ENCODE measurements at regions not wholly inside any gene's neighbourhood (a gene's known extent, or its start where the extent isn't known, plus 50 kb on each side); places are given as distances from the start of the nearest gene placed in this dataset.

DNA sequence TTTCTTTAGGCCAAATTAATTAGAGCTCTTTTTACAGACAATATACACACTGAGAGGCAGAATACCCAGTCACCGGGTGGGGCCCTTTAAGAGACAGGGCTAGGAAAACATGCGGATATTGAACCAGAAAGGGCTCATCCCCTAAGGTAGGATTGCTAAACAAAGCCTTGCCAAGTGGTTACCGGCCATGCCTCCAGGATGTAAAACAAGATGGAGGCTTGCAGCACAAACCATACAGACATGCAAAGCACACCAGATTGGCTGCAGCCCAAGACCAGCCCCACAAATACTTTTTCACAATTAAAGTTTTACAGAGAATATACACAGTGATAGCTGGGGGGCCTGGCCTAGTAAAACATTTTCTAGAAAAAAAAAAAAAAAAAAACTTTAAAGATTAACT, 210.0 kb downstream of the KLHL4 start:
- no peak for ATAC-seq

DNA sequence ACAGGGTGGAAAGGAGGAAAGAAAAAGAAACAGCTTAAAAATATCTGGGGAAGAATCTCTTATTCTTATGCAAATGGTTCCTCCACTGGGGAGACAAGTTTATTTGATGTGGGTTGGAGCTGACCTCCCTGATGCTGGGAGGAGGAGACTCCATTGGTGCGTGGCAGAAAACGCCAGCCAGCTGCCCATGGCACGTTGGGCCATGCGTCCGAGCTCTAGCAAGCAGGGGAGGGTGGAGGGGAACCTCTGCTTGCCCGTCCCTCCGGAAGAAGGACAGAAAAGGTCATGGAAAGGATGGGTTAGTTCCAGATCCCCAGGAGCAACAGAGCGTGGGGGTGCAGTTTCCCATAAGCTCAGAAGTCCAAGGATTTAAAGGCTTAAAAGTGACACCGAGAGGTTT, 210.4 kb downstream of the KLHL4 start:
- ATAC-seq = no peak

DNA sequence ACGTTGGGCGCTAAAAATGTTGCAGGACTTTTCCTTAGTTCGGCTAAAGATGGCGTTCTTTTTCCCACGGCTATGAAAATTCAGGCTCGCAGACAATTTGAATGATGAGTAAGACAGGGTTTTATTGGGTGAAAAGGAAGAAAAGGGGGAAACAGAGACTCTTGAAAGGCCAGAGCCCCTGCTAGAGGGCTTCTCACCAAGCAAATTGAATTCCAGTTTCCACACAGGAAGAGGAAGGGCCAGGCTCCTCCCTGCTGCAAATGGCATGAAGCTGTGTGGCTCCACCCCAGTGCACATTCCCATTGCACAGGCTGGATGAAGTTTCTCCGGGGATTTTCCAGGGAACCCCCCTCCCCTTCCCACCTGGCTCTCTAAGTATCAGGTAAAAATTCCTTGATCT, 210.9 kb downstream of the KLHL4 start:
- ATAC-seq = no peak

DNA sequence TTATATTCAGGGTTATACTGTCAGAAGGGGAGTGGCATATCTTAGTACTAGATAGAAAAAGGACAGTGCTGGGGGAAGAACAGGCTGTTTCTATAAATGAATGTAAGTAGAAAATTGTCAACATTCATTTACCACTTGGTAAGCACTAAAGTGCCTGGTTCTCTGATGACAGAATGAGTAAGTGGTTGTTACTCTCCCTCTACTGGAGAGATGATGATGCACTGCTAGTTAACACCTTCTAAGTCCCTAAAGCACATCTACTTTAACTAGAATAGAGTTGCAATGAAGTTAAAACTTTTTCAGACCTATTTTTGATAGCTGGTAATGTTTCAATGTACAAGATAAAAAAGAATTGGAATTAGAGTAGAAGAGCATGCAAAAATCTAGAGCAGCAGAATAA, 214.5 kb downstream of the KLHL4 start:
- no peak for ATAC-seq

DNA sequence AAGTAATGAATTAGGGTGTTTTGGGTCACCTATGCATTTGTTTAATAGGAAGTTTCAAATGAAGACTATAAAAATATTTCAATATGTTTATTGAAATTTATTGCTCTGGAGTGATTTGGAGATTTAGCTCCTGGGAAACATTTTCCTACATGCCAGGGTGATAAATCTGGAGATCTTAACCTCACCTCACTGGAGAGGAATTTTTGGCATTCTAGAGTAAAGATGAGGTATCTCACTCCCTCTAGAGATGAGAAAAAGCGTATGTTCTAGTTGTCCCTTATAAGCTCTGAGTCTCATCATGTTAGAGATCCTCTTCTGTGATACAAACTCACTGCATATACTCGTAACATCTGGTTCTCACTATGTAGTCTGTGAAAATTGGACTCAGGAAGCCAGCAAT, 219.0 kb downstream of the KLHL4 start:
- no peak for ATAC-seq

DNA sequence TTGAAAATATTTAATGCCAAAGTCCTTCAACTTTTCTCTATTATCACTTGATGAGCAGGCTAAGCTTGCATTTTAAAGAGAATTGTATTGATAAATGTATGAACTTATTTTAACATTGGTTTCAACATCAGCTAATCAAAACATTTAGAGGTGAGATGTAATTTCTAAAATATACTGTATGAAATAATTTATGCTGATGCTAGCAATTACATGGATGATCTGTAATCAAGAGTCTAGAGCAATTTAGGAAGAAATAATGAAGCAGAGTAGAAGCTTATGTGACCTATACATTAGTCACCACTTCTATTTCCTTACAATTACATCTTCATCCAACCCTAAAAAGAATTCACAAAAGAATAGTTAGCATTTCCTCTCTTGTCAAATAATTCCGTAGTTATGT, 226.8 kb downstream of the KLHL4 start:
- ATAC-seq = no peak

DNA sequence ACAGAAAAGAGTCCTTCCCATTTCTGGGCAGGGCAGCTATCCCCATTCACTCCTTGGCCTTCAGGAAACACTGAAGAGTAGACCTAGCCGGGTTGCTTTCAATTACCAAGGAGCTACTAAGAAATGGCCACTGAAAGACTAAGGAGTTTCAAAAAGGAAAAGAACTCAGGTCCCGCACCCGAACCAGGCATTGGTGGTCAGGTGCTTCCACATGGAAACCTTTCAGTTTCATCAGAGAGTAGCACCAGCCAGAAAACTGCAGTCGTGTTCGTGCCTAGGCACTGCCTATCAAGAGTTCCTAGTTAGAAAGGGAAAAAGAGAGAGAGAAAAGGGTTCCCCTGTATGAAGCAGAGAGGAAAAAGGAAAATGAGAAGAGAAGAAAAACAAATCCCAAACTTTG, 237.9 kb downstream of the KLHL4 start:
- ATAC-seq = no peak

DNA sequence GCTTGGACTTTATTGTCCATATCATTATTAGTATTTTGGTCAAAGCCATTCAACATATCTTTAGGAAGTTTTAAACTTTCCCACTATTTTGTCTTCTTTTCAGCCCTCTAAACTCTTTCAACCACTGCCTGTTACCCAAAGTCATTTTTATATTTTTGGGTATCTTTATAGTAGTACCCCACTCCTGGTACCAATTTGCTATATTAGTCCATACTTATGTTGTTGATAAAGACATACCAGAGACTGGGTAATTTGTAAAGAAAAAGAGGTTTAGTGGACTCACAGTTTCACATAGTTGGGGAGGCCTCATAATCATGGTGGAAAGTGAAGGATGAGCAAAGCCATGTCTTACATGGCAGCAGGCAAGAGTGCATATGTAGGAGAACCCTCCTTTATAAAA, 271.4 kb downstream of the KLHL4 start:
- no peak for ATAC-seq

DNA sequence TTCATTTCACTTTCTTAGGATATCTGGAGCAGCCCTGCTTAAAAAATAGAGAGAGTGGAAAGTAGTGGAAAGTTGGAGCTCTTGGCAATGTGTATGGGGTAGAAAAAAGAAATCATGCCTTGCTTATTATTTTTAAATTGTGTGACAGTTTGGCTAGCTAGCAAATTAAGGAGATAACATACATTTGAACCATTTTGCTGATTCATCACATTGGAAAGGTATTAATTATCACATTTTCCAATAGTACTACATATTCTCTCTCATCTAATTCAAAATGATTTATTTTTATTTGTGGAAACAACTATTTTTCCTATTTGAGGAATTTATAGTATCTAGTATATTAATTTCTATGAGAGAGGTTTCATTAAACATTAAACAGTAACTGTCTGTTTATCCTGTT, 280.4 kb downstream of the KLHL4 start:
- ATAC-seq = no peak

DNA sequence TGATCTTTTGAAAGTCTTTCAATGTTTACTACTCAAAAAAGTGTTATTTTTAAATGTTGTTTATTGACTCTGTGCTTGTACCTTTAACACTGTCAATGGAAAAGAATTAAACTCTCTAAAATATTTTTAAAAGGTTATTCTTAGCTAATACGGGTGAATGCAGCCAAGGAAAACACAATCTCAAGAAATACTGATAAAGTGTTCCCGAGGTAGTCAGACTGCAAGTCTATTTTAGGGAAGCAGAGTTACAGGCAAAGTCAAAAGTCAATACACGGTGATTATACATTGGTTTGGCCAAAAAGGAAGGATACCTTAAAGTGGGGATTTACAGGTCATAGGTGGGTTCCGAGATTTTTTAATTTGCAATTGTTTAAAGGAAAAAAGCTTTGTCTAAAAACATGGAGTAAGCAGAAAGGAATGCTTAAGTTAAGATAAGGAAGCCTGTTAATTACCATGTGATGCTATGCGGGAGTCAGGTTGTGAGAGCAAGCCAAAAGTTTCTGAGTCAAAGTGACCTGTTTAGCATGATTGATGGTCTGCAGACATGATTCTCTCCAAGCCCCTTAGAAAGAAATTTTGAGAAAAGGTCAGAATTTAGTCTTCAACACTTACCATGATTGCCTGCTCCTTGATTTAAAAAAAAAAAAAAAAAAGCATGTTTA, 288.4 kb downstream of the KLHL4 start:
- ATAC-seq = no peak

DNA sequence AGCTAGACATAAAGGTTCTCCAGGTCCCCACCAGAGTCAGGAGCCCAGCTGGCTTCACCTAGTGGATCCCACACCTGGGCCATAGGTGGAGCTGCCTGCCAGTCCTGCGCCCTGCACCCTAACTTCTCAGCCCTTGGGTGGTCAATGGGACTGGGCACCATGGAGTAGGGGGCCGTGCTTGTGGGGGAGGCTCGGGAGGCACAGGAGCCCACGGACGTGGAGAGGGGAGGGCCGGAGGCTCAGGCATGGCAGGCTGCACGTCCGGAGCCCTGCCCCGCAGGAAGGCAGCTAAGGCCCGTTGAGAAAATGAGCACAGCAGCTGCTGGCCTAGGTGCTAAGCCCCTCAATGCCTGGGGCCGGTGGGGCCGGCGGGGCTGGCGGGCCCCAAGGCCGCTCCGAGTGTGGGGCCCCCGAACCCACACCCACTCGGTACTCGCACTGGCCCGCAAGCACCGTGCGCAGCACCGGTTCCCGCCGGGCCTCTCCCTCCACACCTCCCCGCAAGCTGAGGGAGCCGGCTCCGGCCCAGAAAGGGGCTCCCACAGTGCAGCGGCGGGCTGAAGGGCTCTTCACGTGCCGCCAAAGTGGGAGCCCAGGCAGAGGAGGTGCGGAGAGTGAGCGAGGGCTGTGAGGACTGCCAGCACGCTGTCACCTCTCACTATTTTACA, 291.1 kb downstream of the KLHL4 start:
- ATAC-seq = no peak

DNA sequence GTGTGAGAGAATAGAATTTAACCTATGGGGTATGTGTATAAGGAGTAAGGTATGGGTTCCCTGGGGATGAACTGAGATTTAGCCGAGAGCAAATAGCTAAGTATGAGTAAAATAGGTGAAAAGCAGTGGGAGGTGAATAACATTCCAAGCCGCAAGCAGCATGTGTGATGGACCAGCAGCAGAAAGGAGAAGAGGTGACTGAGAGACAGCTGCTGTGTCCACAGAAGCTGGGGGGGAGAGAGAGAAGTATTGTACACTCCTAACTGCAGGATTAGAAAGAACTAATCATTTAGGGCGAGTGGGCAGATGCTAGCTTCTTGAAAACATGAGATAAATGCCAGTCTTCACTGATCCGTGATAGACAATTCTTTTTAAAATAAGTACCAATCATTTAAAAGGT, 296.0 kb downstream of the KLHL4 start:
- ATAC-seq = no peak

DNA sequence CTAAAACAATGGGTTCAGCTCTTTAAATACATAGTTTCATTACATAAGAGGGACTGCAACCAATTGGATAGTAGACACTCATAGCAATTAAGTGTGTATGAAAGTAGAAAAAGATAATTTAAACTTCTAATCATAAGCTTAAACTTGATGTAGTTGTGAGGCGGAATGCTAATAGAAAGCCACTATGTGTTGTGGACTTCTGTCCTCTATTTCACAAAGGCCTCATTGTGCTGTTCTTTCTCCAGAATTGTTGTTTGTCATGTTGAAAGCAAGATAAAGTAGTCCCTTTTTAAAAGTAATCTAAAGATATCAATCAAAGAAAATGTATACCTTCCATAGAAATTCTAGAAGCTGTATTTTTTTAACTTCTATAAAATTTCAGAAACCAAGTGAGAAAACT, 329.4 kb downstream of the KLHL4 start:
- no peak for ATAC-seq

DNA sequence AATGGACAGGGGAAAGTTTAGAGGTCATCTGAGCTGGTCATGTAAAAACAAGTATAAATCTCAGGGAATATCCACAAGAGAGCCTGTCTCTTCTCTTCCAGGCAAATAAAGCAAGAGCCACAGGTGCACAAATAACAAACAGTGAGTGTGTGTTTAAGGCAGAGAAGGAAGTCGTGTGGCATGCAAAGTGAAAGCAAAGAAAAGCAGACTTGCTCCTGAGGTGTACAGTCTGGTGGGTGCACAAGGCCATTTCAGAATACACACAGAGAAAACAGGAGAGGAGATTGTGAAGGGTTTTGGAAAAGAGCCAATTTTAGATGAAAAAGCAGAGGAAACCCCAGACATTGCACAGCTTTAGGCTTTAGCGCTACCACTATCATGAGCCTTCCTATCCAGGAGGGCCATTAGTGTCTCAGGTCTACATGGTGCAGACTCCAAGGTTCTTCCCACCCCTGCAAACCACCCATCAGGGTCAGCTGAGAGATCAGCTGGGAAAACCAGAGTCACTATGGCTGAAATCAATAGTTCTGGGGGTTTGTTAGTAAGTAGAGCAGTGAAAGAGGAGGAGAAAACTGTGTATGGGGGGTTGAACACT, 355.8 kb downstream of the KLHL4 start:
- no peak for ATAC-seq

DNA sequence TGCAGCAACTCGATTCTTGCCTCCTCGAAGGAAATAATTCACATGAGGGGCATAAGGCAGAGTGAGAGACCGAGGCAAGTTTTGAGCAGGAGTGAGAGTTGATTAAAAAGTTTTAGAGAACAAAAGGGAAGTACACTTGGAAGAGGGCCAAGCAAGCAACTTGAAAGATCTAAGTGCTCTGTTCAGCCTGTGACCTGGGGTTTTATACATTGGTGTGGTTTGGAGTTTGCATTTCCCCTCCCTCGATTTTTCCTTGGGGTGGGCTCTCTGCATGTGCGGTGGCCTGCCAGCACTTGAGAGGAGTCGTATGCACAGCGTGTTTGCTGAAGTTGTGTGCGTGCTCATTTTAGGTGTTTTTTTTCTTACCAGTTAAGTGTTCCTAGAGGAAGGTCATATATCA, 356.4 kb downstream of the KLHL4 start:
- no peak for ATAC-seq

DNA sequence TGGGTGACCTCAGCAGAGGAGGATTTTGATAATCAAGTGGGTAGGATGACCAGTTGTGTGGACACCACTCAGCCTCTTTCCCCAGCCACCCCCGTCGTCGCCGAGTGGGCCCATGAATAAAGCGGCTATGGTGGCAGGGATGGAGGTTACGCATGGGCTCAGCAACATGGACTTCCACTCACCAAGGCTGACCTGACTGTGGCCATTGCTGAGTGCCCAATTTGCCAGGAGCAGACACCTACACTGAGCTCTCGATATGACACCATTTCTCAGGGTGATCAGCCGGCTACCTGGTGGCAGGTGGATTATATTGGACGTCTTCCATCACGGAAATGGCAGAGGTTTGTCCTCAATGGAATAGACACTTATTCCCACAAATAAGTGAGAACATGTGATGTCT, 361.3 kb downstream of the KLHL4 start:
- ATAC-seq = no peak

DNA sequence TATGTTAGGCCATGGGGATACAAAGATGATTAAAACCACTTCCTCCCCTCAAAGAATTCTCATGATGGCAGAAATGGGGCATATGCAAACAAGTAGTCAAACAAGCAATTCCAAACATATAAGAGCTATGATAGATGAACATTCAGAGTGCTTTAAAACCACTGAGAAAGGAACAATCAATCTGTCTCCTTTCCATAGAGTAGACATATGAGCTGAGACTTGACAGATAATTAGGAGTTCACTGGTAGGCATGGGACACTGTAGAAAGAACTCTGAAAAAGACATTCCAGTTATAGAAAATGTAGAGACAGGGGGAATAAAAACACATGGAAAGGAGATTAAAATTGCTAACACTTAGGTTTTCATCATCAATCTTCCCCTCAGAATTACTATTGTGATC, 372.8 kb downstream of the KLHL4 start:
- ATAC-seq = no peak

DNA sequence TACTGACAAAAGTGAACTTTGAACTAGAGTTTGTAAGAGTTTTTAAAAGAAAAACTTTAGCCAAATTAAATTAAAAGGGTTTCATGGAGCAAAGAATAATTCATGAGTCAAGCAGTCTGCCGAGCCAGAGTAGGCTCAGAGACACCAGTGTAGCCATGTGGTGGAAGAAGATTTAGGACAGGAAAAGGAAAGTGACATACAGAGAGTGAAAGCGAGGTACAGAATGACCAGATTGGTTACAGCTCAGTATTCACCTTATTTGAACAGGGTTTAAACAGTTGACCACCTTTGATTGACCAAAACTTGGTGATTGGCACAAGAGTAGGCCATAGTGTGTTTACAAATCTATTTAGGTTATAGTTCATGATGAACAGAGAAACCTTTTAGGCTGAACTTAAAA, 377.8 kb downstream of the KLHL4 start:
- no peak for ATAC-seq

DNA sequence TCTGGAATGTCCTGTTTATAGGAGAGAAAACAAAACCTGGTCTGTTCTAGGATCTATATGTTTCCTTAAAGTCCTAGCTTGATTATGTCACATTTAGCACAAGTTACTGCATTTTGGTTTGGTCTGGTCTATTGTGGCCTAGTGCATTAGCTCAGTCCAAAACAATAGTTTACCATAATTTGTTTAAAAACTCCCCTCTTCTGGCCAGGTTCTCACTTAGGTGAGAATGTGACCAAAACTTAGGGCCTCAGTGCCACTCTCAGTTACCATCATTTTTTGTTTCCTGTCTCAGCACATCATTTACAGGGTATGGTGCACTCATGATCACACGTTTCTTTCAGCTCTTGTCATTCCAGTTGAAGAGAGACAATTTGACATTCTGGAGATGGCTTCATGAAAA, 378.5 kb downstream of the KLHL4 start:
- no peak for ATAC-seq

DNA sequence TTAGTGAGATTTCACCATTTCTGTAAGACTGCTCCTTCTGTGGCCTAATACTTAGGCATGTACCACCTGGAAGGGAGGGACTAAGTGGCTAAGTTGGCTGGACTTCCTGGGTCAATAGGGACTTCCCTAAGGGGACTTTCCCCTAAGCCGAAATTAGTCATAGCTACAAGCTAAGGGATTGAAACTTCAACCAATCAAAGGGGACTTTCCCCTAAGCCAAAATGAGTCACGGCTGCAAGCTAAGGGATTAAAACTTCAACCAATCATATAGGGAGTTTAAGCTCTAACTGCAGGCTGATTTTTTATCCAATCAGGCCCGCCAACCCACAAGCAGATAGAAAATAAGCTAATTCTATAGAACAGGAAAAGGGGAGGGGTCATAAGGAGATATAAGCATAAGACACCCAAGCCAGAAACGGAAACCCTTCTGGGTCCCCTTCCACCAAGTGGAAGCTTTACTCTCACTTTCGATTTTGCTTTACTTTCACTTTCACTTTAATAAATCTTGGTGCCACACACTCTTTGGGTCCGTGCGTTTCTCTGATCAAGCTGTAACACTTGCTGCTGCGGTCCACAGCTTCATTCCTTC, 382.8 kb downstream of the KLHL4 start:
- ATAC-seq = peak in 1 of 2 donors; percentile 33

DNA sequence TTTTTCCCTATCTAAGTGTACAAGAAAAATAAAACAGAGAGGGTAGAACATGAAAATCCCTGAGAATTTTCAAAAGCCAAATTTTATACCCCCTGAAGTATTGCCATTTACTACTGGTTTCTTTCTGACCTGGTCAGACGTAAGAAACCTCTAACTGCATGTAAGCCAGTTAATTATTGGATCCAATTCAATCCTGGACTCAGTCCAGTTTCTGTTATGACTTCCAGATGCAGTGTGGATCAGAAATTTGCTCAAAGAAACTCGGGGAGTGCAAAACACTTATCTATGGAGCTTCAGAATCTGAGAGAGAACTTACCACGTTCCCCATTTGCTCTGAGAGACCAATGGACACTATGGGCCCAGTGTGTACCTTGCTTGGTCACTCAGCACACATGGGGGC, 383.5 kb downstream of the KLHL4 start:
- no peak for ATAC-seq

DNA sequence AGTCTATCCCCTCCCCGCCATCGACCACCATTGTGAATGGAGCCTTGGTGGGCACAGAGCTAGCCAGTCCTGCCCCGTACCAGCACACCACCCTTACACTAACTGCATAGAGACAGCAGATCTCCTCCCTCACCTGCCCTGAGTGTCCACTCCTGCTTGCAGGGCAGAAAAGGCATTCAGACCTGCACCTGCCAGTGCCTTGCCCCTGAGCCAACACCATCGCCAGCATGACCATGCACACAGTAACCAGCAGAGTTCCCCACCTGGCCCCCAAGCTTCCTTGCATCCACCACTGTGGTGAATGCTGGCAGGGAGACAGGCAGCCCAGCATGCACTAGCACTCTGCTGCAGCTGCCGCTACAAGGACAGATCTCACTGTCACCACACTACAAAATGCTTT, 397.1 kb downstream of the KLHL4 start:
- ATAC-seq = no peak

DNA sequence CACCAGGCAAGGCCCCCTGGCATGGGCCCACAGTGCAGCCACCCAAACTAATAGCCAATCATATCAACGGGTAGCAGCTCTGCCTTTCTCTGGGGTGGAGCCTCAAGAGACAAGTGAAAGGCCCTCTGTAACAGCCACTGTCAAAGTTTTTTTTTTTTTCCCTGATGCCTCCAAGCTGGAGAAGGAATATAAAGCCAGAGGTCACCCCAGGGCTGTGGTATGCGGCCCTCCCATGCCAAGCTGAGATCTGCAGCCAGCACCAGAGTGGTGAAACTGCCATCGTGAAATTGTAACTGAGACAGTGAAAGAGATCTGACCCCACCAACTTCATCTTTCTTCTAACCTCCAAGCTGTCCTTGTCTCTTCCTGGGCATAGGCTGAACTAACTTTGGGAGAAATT, 407.0 kb downstream of the KLHL4 start:
- no peak for ATAC-seq

DNA sequence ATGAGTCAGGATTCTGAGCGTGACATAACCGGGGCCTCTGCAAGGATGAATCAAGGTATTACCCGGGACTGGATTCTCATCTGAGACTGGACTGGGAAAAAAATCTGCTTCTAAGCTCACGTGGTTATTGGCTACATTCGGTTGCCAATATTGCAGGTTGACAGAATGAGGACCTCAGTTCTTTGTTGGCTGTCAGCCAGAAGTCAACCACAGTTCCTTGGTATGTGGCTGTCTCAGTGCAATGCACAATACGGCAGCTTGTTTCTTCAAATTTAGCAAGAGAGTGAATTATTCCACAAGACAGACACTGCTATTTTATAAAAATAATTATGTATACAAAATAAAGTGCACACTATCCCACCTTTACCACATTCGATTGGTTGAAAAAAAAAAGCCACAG, 424.2 kb downstream of the KLHL4 start:
- no peak for ATAC-seq
